Osteoblast (primary cell): ENCODE measurements at regions not wholly inside any gene's neighbourhood (a gene's known extent, or its start where the extent isn't known, plus 50 kb on each side); places are given as distances from the start of the nearest gene placed in this dataset.
A peak's percentile ranks its signal among the peaks of the same experiment; 100 is the strongest.

Experiments used
- DNase-seq: peaks from one replicate; pipeline ENCODE4 v3.0.0; 2011; ENCODE audit warnings: low spot score, mixed read lengths; ENCODE audit not compliant: insufficient read length; ENCODE audit errors: missing footprints
- H2AFZ ChIP-seq: 2 replicates; pipeline ENCODE4 v1.6.0; 2011; ENCODE audit warnings: mild to moderate bottlenecking, low read length
- H3K27ac ChIP-seq: 2 replicates; pipeline ENCODE4 v1.5.1; 2011; ENCODE audit warnings: mild to moderate bottlenecking, low read depth, low read length, moderate library complexity
- H3K27me3 ChIP-seq: 2 replicates; pipeline ENCODE4 v1.6.0; 2012; ENCODE audit warnings: mild to moderate bottlenecking, control low read depth, inconsistent platforms, low read length, moderate library complexity; ENCODE audit not compliant: insufficient read depth
- H3K36me3 ChIP-seq: 2 replicates; pipeline ENCODE4 v1.5.1; 2011; ENCODE audit warnings: mild to moderate bottlenecking, low read length, control low read depth, moderate library complexity; ENCODE audit not compliant: insufficient read depth
- H3K4me1 ChIP-seq: 2 replicates; pipeline ENCODE4 v1.5.1; 2011; ENCODE audit warnings: mild to moderate bottlenecking, low read length, control low read depth, moderate library complexity; ENCODE audit not compliant: insufficient read depth
- H3K4me2 ChIP-seq: 2 replicates; pipeline ENCODE4 v1.6.0; 2011; ENCODE audit warnings: mild to moderate bottlenecking, low read length; ENCODE audit not compliant: insufficient read depth
- H3K4me3 ChIP-seq: fragments of 200-600 bp; sonication (generic); 3 replicates; pipeline ENCODE4 v1.5.1; 2012; ENCODE audit warnings: mild to moderate bottlenecking, low read length, inconsistent platforms; ENCODE audit not compliant: insufficient read depth
- H3K79me2 ChIP-seq: 2 replicates; pipeline ENCODE4 v1.6.0; 2012; ENCODE audit warnings: mild to moderate bottlenecking, low read length, control low read depth, inconsistent platforms; ENCODE audit not compliant: insufficient read depth
- H3K9me3 ChIP-seq: 2 replicates; pipeline ENCODE4 v1.5.1; 2011; ENCODE audit warnings: low read depth, low read length, control low read depth
- H4K20me1 ChIP-seq: 2 replicates; pipeline ENCODE4 v1.6.0; 2012; ENCODE audit warnings: mild to moderate bottlenecking, low read length, control low read depth; ENCODE audit not compliant: insufficient read depth
- CTCF ChIP-seq: IDR thresholded peaks from 2 replicates; pipeline ENCODE4 v1.5.1; 2011; ENCODE audit warnings: mild to moderate bottlenecking, low read depth, low read length, moderate library complexity; ENCODE audit errors: extremely low read depth

GRCh38 chr5:89280103-89281037 is 397.4 kb upstream of the MEF2C start:
- H3K9me3 ChIP-seq: no peaks in the 10 kb centered on the region
- TF ChIP-seq CTCF: no peak
- no peak overlapping the region for H3K4me3 ChIP-seq
- no peaks in the 10 kb centered on the region for H4K20me1 ChIP-seq
- H3K79me2 ChIP-seq: no peaks in the 10 kb centered on the region
- no peak for DNase-seq
- peaks cover 39% of the 10 kb centered on the region for H3K4me1 ChIP-seq
- no peaks in the 10 kb centered on the region for H3K36me3 ChIP-seq
- H3K27me3 ChIP-seq: no peaks in the 10 kb centered on the region
- no peak overlapping the region for H2AFZ ChIP-seq
- H3K27ac ChIP-seq: no peak overlapping the region
- no peak overlapping the region for H3K4me2 ChIP-seq

- Histone ChIP-seq H3K4me2 (no peak overlapping the region), H3K27ac (no peak overlapping the region), H3K79me2 (no peaks in the 10 kb centered on the region), H3K27me3 (no peaks in the 10 kb centered on the region), H3K36me3 (no peaks in the 10 kb centered on the region), H2AFZ (no peak overlapping the region), H3K4me3 (no peak overlapping the region), H3K9me3 (no peaks in the 10 kb centered on the region), H3K4me1 (peaks cover 39% of the 10 kb centered on the region), H4K20me1 (no peaks in the 10 kb centered on the region)
- DNase-seq: no peak
- TF ChIP-seq CTCF: no peak
Measured at GRCh38 chr5:89279391-89280036, 396.5 kb upstream of the MEF2C start.

- no peak for TF ChIP-seq CTCF
- Histone ChIP-seq H3K27me3 (no peaks in the 10 kb centered on the region), H3K79me2 (no peaks in the 10 kb centered on the region), H3K27ac (peak overlapping the region; percentile 29), H3K4me1 (peaks cover 34% of the 10 kb centered on the region), H3K4me2 (peak overlapping the region; percentile 28), H3K4me3 (no peak overlapping the region), H3K36me3 (no peaks in the 10 kb centered on the region), H4K20me1 (no peaks in the 10 kb centered on the region), H2AFZ (peak overlapping the region; percentile 18), H3K9me3 (no peaks in the 10 kb centered on the region)
- DNase-seq: peak; percentile 85
Measured at GRCh38 chr5:89277816-89278215, 394.8 kb upstream of the MEF2C start.
